Panc1 (cell line): ENCODE measurements at regions not wholly inside any gene's neighbourhood (a gene's known extent, or its start where the extent isn't known, plus 50 kb on each side); places are given as distances from the start of the nearest gene placed in this dataset.

Experiments used
- ATAC-seq: fragments of 200-7000 bp; cut with Tn5 transposase; 2 replicates; pipeline ENCODE4 v1.9.1; 2020; ENCODE audit warnings: mild to moderate bottlenecking, moderate library complexity
- BruUV-seq: library from RNA; stranded (reverse); fragments of 400-500 nt; replicated peaks from 2 replicates; lab custom pipeline; 2021; lab: Mats Ljungman, UMichigan
- CTCF ChIA-PET: fragments of 300-600 bp; sonication (Branson Sonifier 250); formaldehyde crosslinking; loops from one replicate; lab custom pipeline; 2022; ENCODE audit warnings: antibody characterized with exemption; lab: Charles Lee
- POLR2A ChIA-PET: fragments of 300-600 bp; sonication (Branson Sonifier 250); formaldehyde crosslinking; loops from one replicate; lab custom pipeline; 2022; ENCODE audit warnings: antibody characterized with exemption; lab: Charles Lee
- DNase-seq: peaks from one replicate; pipeline ENCODE4 v3.0.0-alpha.2; 2010; ENCODE audit warnings: low read depth, low spot score
- H3K27ac ChIP-seq: 2 replicates; pipeline ENCODE4 v1.5.1; 2011; ENCODE audit warnings: mild to moderate bottlenecking, low read length, inconsistent platforms
- H3K27me3 ChIP-seq: fragments of 200-500 bp; sonication (Bioruptor generic); 2 replicates; pipeline ENCODE4 v1.6.0; 2014; ENCODE audit warnings: low read length, inconsistent platforms; ENCODE audit not compliant: control insufficient read depth, insufficient read depth
- H3K36me3 ChIP-seq: fragments of 200-500 bp; sonication (Bioruptor generic); 2 replicates; pipeline ENCODE4 v1.5.1; 2014; ENCODE audit warnings: inconsistent platforms, mild to moderate bottlenecking, low read length, moderate library complexity; ENCODE audit not compliant: control insufficient read depth, insufficient read depth
- H3K4me1 ChIP-seq: 2 replicates; pipeline ENCODE4 v1.5.1; 2011; ENCODE audit warnings: inconsistent platforms, mild to moderate bottlenecking, low read length, moderate library complexity; ENCODE audit not compliant: control insufficient read depth, insufficient read depth
- H3K4me3 ChIP-seq, 2 experiments: 2 replicates each; pipeline ENCODE4 v1.5.1; 2011 to 2012; ENCODE audit warnings: low read depth in 2 of 2, low read length in 2 of 2, mild to moderate bottlenecking in 2 of 2, inconsistent platforms in 1 of 2, moderate library complexity in 1 of 2
- H3K9me3 ChIP-seq: fragments of 200-500 bp; sonication (Bioruptor generic); 2 replicates; pipeline ENCODE4 v1.5.1; 2014; ENCODE audit warnings: low read depth, mild to moderate bottlenecking, inconsistent platforms, low read length, moderate library complexity; ENCODE audit not compliant: control insufficient read depth, insufficient read depth
- POLR2AphosphoS5 ChIP-seq: IDR thresholded peaks from 2 replicates; pipeline ENCODE4 v1.6.1; 2012; ENCODE audit warnings: mild to moderate bottlenecking, low read depth, low read length, moderate library complexity
- SIN3A ChIP-seq: IDR thresholded peaks from 2 replicates; pipeline ENCODE4 v1.6.1; 2012; ENCODE audit warnings: low read depth, mild to moderate bottlenecking, low read length, moderate library complexity, borderline replicate concordance; ENCODE audit not compliant: insufficient read depth
- TCF7L2 ChIP-seq: IDR thresholded peaks from 2 replicates; pipeline ENCODE4 v1.6.1; 2011; ENCODE audit warnings: mild to moderate bottlenecking, low read depth, low read length, inconsistent platforms
- in situ Hi-C: cut with HindIII; loops from 2 replicates; pipeline ENCODE4 v1.10.0; 2016; ENCODE audit warnings: low sequenced_read_pairs, low pct_unique_long_range_greater_than_20kb
- intact Hi-C: fragments of 100-400 bp; cut with micrococcal nuclease; formaldehyde crosslinking; loops from one replicate; pipeline ENCODE4 v1.10.0; 2022; ENCODE audit not compliant: unreplicated experiment
- TF ChIP-seq, protein P1 (sequence below), 2 experiments: IDR thresholded peaks; 2 replicates each; pipeline ENCODE4 v1.6.1; 2011 to 2012; ENCODE audit warnings: low read depth in 2 of 2, control low read depth in 1 of 2, low read length in 1 of 2, mild to moderate bottlenecking in 1 of 2, moderate library complexity in 1 of 2; ENCODE audit not compliant: insufficient read depth in 1 of 2
- TF ChIP-seq, protein P2 (sequence below): fragments of 450-650 bp; IDR thresholded peaks from 2 replicates; pipeline ENCODE4 v1.5.1; 2017; ENCODE audit warnings: mild to moderate bottlenecking

DNA sequence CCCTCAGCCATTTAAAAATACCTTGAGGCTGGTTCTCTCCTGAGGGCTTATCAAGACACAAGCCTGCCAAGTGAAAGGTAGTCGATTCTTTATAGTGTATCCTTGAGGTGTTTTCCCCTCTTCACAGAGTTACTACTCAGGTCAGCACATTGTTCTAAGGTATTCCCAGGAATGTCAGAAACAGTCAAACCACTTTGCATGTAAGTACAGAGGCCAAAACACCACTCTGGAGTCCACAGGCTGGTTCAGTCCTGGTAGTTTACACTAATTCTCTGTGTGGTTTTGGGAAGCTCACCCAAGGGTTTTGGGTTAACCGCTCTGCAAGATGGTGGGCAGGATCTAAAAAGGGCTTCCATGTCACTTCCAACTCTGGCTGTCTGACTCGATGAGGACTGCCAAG lies 162.3 kb upstream of the PPP2R2B start:
- intact Hi-C loops: no loop called here

DNA sequence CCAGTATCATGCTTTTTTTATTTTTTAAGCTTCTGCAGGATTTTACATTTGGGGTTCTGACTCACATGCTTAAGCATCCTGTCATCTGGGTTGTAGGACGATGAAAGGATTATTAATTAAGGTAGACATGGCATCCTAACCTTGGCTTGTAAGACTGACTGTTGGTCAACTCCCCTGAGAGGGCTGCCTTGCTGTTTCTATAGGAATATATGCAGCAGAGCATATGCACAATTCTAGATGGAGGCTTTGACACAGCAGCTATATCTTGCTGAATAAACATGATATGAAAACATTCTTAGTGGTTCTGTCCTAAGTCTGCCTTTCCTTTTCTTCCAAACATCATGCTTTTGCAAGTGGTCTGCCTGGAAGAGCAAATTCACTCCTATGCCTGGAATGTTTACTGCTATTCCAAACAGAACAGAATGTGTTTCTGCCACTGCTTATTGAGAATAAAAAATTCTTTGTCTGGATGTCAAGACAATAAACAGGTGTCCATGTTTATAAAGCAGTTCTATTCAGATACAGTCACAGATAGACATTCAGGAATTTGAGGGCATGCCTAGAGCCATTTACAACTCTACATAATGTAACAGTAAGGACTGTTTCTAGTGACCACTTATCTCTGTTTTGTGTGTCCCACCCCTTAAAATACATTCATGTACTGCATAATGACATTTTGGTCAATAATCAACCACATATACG lies 166.2 kb upstream of the PPP2R2B start:
- ATAC-seq (no peak), DNase-seq (no peak)
- no peaks in the 10 kb centered on the region for H3K4me1 ChIP-seq
- TF ChIP-seq, protein P1, sequence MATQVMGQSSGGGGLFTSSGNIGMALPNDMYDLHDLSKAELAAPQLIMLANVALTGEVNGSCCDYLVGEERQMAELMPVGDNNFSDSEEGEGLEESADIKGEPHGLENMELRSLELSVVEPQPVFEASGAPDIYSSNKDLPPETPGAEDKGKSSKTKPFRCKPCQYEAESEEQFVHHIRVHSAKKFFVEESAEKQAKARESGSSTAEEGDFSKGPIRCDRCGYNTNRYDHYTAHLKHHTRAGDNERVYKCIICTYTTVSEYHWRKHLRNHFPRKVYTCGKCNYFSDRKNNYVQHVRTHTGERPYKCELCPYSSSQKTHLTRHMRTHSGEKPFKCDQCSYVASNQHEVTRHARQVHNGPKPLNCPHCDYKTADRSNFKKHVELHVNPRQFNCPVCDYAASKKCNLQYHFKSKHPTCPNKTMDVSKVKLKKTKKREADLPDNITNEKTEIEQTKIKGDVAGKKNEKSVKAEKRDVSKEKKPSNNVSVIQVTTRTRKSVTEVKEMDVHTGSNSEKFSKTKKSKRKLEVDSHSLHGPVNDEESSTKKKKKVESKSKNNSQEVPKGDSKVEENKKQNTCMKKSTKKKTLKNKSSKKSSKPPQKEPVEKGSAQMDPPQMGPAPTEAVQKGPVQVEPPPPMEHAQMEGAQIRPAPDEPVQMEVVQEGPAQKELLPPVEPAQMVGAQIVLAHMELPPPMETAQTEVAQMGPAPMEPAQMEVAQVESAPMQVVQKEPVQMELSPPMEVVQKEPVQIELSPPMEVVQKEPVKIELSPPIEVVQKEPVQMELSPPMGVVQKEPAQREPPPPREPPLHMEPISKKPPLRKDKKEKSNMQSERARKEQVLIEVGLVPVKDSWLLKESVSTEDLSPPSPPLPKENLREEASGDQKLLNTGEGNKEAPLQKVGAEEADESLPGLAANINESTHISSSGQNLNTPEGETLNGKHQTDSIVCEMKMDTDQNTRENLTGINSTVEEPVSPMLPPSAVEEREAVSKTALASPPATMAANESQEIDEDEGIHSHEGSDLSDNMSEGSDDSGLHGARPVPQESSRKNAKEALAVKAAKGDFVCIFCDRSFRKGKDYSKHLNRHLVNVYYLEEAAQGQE (IDR thresholded peaks at IDR 0.05; ENCODE audit: insufficient read depth in 1 of 2, low read depth in 2 of 2, low read length in 1 of 2): no peak
- TF ChIP-seq TCF7L2: no peak
- H3K4me3 ChIP-seq: no peak overlapping the region
- H3K27ac ChIP-seq: no peak overlapping the region
- H3K9me3 ChIP-seq: no peaks in the 10 kb centered on the region
- in situ Hi-C loops (no loop called here), intact Hi-C loops (no loop called here)
- BruUV-seq: no TSS peak
- CTCF ChIA-PET: no interaction called here
- POLR2A ChIA-PET: no interaction called here
- no peaks in the 10 kb centered on the region for H3K27me3 ChIP-seq
- H3K36me3 ChIP-seq: no peaks in the 10 kb centered on the region

More for the DNA sequence above, 162.3 kb upstream of the PPP2R2B start:
- H3K9me3 ChIP-seq: no peaks in the 10 kb centered on the region
- ChIA-PET POLR2A (no interaction called here), CTCF (no interaction called here)
- no peaks in the 10 kb centered on the region for H3K4me1 ChIP-seq
- no peak overlapping the region for H3K4me3 ChIP-seq
- DNase-seq (no peak), ATAC-seq (no peak)
- TF ChIP-seq, protein P2, sequence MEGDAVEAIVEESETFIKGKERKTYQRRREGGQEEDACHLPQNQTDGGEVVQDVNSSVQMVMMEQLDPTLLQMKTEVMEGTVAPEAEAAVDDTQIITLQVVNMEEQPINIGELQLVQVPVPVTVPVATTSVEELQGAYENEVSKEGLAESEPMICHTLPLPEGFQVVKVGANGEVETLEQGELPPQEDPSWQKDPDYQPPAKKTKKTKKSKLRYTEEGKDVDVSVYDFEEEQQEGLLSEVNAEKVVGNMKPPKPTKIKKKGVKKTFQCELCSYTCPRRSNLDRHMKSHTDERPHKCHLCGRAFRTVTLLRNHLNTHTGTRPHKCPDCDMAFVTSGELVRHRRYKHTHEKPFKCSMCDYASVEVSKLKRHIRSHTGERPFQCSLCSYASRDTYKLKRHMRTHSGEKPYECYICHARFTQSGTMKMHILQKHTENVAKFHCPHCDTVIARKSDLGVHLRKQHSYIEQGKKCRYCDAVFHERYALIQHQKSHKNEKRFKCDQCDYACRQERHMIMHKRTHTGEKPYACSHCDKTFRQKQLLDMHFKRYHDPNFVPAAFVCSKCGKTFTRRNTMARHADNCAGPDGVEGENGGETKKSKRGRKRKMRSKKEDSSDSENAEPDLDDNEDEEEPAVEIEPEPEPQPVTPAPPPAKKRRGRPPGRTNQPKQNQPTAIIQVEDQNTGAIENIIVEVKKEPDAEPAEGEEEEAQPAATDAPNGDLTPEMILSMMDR: no peak
- no TSS peak for BruUV-seq
- H3K27me3 ChIP-seq: no peaks in the 10 kb centered on the region
- in situ Hi-C loops: no loop called here
- H3K36me3 ChIP-seq: no peaks in the 10 kb centered on the region
- no peak overlapping the region for H3K27ac ChIP-seq

DNA sequence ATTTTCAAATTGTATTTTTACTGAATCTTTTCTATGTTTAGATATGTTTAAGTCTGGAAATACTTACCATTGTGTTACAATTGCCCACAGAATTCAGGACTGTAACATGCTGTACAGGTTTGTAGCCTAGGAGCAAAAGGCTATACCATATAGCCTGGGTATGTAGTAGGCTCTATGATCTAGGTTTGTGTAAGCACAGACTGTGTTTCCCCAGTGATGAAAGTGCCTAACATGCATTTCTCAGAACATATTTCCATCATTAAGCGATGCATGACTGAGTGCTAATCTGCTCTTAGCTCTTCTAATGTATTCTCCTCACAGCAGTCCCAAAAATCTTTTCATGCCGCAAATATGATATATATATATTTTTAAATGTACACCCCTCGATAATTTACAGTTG lies 166.7 kb upstream of the PPP2R2B start:
- ChIA-PET POLR2A (no interaction called here), CTCF (no interaction called here)
- intact Hi-C loops (no loop called here), in situ Hi-C loops (no loop called here)
- H3K36me3 ChIP-seq: no peaks in the 10 kb centered on the region
- ATAC-seq (no peak), DNase-seq (no peak)
- H3K27me3 ChIP-seq: no peaks in the 10 kb centered on the region
- H3K27ac ChIP-seq: no peak overlapping the region
- TF ChIP-seq TCF7L2 (no peak), SIN3A (no peak), POLR2AphosphoS5 (no peak)
- TF ChIP-seq, protein P2: no peak
- TF ChIP-seq, protein P1 (IDR thresholded peaks at IDR 0.05; ENCODE audit: insufficient read depth in 1 of 2, low read depth in 2 of 2, low read length in 1 of 2): no peak
- no peaks in the 10 kb centered on the region for H3K4me1 ChIP-seq
- BruUV-seq: no TSS peak
- no peaks in the 10 kb centered on the region for H3K9me3 ChIP-seq
- H3K4me3 ChIP-seq: no peak overlapping the region
